Natural killer cell (primary cell): ENCODE measurements at regions not wholly inside any gene's neighbourhood (a gene's known extent, or its start where the extent isn't known, plus 50 kb on each side); places are given as distances from the start of the nearest gene placed in this dataset.
A peak's percentile ranks its signal among the peaks of the same experiment; 100 is the strongest.
"Not testable (repeated sequence)": the region's sequence is repeated elsewhere in the genome, so short reads cannot be mapped to it uniquely, and the experiment has no call there.

Experiments
- ATAC-seq, 3 donors: fragments of 150-1000 bp in 2 of 3; fragments of 200-7000 bp in 1 of 3; cut with Tn5 transposase; 1 replicate in 1 of 3; 2 replicates in 2 of 3; pipeline ENCODE4 v1.10.0; 2021; ENCODE audit warnings: mild to moderate bottlenecking in 2 of 3, moderate library complexity in 2 of 3
- DNase-seq, 2 donors: peaks; one replicate each; pipeline versions ENCODE4 v3.0.0 to v3.0.0-alpha.2; 2013 to 2021; ENCODE audit warnings: mixed read lengths in 1 of 2
- H3K27ac ChIP-seq: one replicate; pipeline ENCODE4 v1.5.1; 2013; ENCODE audit warnings: mild to moderate bottlenecking, low read length
- H3K27me3 ChIP-seq: one replicate; pipeline ENCODE4 v1.6.1; 2013; ENCODE audit warnings: low read length; ENCODE audit not compliant: control insufficient read depth, insufficient read depth
- H3K36me3 ChIP-seq: one replicate; pipeline ENCODE4 v1.6.1; 2013; ENCODE audit warnings: low read length; ENCODE audit not compliant: control insufficient read depth, insufficient read depth
- H3K4me1 ChIP-seq: one replicate; pipeline ENCODE4 v1.6.1; 2013; ENCODE audit warnings: low read length; ENCODE audit not compliant: control insufficient read depth, insufficient read depth
- H3K4me3 ChIP-seq: one replicate; pipeline ENCODE4 v1.5.1; 2013; ENCODE audit warnings: low read length
- H3K9me3 ChIP-seq: one replicate; pipeline ENCODE4 v1.6.1; 2013; ENCODE audit warnings: low read length; ENCODE audit not compliant: control insufficient read depth, insufficient read depth
- H3K27ac Mint-ChIP-seq, 2 donors: one replicate each; pipeline ENCODE4 v1.8.0; 2022; ENCODE audit warnings: mild to moderate bottlenecking in 2 of 2, mixed read lengths in 2 of 2, moderate library complexity in 1 of 2
- H3K27me3 Mint-ChIP-seq, 2 donors: one replicate each; pipeline ENCODE4 v1.8.0; 2022; ENCODE audit warnings: low read depth in 2 of 2, mixed read lengths in 2 of 2
- H3K36me3 Mint-ChIP-seq: one replicate; pipeline ENCODE4 v1.8.0; 2022; ENCODE audit warnings: mixed read lengths
- H3K4me1 Mint-ChIP-seq, 2 donors: one replicate each; pipeline ENCODE4 v1.8.0; 2022; ENCODE audit warnings: mixed read lengths in 2 of 2
- H3K4me3 Mint-ChIP-seq: one replicate; pipeline ENCODE4 v1.8.0; 2022; ENCODE audit warnings: mild to moderate bottlenecking, moderate library complexity, mixed read lengths
- H3K9me3 Mint-ChIP-seq, 2 donors: one replicate each; pipeline ENCODE4 v1.8.0; 2022; ENCODE audit warnings: mixed read lengths in 2 of 2
- WGBS: methylation state at CpG from one replicate; pipeline ENCODE4 v1.1.7; 2013; ENCODE audit warnings: missing lambda C conversion rate; ENCODE audit not compliant: insufficient coverage; 5-methylcytosine and 5-hydroxymethylcytosine counted together
- intact Hi-C: fragments of 100-400 bp; cut with micrococcal nuclease; formaldehyde crosslinking; loops from one replicate; pipeline ENCODE4 v1.14.2; 2022
- TF ChIP-seq, protein P1 (sequence below): fragments of 200-600 bp; IDR thresholded peaks from one replicate; pipeline ENCODE4 v1.8.0; 2022; ENCODE audit warnings: antibody characterized with exemption

DNA sequence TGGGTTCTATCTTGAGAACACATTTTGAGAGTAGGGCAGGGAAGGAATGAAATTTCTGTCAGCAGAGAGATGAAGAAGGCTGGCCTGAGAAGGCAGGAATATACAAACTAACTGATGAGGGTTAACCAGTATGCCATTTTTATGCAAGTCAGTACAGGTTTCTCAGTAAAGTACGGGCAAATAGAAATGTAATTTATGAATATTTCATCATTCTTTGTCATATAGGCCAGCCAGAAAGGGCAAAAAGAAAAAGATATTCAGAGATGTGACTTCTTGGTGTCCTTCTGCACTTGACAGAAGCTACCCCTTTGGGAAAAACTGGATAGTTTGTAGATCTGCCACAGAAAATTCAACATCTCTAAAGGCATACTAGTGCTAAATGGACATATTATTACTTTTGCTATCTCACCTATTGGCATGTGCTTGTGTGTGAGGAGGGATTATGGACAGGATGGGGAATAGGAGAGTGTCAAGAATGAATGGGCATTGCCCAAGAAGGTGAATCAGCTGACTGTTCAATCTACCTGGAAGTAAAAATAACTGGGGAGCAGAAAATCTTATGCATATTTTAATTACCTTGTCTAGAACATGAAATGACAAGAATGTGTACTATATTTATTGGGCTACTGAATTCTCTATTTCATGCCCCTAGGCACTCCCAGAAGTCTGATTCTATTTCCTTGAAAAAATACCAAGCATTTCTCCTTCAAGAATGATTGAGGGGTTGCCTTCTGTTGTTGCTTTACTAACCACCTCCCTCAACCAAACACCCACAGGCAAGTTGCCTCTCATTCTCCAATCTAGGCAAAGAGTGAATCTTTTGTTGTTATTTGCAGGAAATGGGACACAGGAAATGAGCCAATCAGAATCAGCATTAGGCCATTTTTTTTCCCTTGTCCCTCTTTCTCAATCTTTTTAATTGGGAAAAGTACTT is 175.1 kb upstream of the SLC38A2 start:
- H3K36me3 Mint-ChIP-seq, result no peaks in the 10 kb centered on the region
- TF ChIP-seq, protein P1, sequence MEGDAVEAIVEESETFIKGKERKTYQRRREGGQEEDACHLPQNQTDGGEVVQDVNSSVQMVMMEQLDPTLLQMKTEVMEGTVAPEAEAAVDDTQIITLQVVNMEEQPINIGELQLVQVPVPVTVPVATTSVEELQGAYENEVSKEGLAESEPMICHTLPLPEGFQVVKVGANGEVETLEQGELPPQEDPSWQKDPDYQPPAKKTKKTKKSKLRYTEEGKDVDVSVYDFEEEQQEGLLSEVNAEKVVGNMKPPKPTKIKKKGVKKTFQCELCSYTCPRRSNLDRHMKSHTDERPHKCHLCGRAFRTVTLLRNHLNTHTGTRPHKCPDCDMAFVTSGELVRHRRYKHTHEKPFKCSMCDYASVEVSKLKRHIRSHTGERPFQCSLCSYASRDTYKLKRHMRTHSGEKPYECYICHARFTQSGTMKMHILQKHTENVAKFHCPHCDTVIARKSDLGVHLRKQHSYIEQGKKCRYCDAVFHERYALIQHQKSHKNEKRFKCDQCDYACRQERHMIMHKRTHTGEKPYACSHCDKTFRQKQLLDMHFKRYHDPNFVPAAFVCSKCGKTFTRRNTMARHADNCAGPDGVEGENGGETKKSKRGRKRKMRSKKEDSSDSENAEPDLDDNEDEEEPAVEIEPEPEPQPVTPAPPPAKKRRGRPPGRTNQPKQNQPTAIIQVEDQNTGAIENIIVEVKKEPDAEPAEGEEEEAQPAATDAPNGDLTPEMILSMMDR, result no peak
- ATAC-seq (no peak), DNase-seq (no peak)
- peak overlapping the region; percentile 62 for H3K27ac ChIP-seq
- H3K36me3 ChIP-seq, result no peaks in the 10 kb centered on the region
- H3K4me1 Mint-ChIP-seq, result peaks cover 75 to 84% of the 10 kb centered on the region in 2 donors
- peaks cover 0 to 2% of the 10 kb centered on the region in 2 donors for H3K9me3 Mint-ChIP-seq
- peaks cover 4% of the 10 kb centered on the region for H3K9me3 ChIP-seq
- H3K4me3 ChIP-seq, result no peak overlapping the region
- H3K4me3 Mint-ChIP-seq, result peak overlapping the region; percentile 14
- intact Hi-C loops, result loop anchor here (5.0 kb wide), 3 partner anchors 40 to 175 kb away; partner anchors contain the start of gene SLC38A2
- peak overlapping the region; percentile 84 to 92 for H3K27ac Mint-ChIP-seq
- no CpG with 5 or more reads among the region's 1 CpG for WGBS
- no peaks in the 10 kb centered on the region for H3K27me3 Mint-ChIP-seq
- H3K27me3 ChIP-seq, result no peaks in the 10 kb centered on the region
- peaks cover 28% of the 10 kb centered on the region for H3K4me1 ChIP-seq

DNA sequence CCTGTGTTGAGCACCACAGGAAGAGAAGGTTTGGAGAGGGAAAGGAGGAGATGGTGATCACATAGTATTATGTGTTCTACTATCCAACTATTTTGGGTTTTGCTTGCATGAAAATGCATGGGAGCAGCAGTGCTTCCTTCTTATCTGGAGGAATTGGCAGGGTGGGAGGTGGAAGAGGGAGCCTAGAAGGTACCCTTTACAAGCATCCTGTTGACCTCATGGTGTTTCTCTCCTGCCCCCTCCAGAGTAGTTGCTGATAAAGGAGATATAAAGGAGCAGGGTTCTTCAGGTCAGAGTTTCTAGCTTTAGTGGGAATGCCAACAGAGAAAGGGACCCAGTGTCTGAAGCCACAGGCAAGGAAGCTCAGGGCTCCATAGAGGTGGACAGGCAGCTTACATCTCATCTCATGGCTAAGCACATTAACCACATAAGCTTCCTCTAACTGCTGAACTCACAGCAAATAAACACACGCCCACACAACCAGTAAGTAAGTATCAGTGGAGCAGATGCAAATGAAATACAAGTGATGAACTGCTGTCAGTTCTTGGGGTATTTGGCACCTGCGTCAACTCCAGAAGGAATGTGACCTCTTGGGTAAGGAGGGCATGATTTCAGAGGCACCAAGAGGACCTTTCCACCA is 174.2 kb upstream of the SLC38A2 start:
- Histone ChIP-seq H3K36me3 (no peaks in the 10 kb centered on the region), H3K4me1 (peaks cover 28% of the 10 kb centered on the region), H3K27ac (peak overlapping the region; percentile 62), H3K9me3 (peaks cover 4% of the 10 kb centered on the region), H3K27me3 (no peaks in the 10 kb centered on the region), H3K4me3 (no peak overlapping the region)
- TF ChIP-seq, protein P1, result no peak
- ATAC-seq, result peak; percentile 81 to 97 (median 90)
- peak overlapping the region; percentile 84 to 92 for H3K27ac Mint-ChIP-seq
- intact Hi-C loops, result loop anchor here (5.0 kb wide), 3 partner anchors 41 to 174 kb away; partner anchors contain the start of gene SLC38A2
- WGBS, result 13% methylated on average over 1 of the region's 2 CpGs
- H3K9me3 Mint-ChIP-seq, result peaks cover 0 to 2% of the 10 kb centered on the region in 2 donors
- H3K27me3 Mint-ChIP-seq, result no peaks in the 10 kb centered on the region
- no peaks in the 10 kb centered on the region for H3K36me3 Mint-ChIP-seq
- peak overlapping the region; percentile 80 for H3K4me3 Mint-ChIP-seq
- peaks cover 80 to 89% of the 10 kb centered on the region in 2 donors for H3K4me1 Mint-ChIP-seq
- DNase-seq, result peak in 1 of 2 donors; percentile 26

GRCh38 chr12:46543378-46543795 is 170.8 kb upstream of the SLC38A2 start:
- H3K9me3 ChIP-seq, H3K9me3 Mint-ChIP-seq, DNase-seq, intact Hi-C loops, H3K36me3 Mint-ChIP-seq, H3K27me3 ChIP-seq, H3K27ac ChIP-seq, H3K4me3 ChIP-seq, H3K27me3 Mint-ChIP-seq, H3K36me3 ChIP-seq, ATAC-seq: not testable (repeated sequence)
- peaks cover 18% of the 10 kb centered on the region for H3K4me1 ChIP-seq
- peak overlapping the region; percentile 61 to 79 for H3K27ac Mint-ChIP-seq
- H3K4me1 Mint-ChIP-seq, result peaks cover 54 to 69% of the 10 kb centered on the region in 2 donors
- WGBS, result 86% methylated on average over 2 of the region's 3 CpGs
- peak overlapping the region; percentile 43 for H3K4me3 Mint-ChIP-seq

- intact Hi-C loops, result no loop called here
- WGBS, result 67% methylated on average over 1 of the region's 2 CpGs
- H3K4me1 ChIP-seq, result peaks cover 10% of the 10 kb centered on the region
- H3K9me3 ChIP-seq, result peaks cover 4% of the 10 kb centered on the region
- H3K27me3 ChIP-seq, result no peaks in the 10 kb centered on the region
- H3K27me3 Mint-ChIP-seq, result no peaks in the 10 kb centered on the region
- H3K4me3 Mint-ChIP-seq, result no peak overlapping the region
- H3K9me3 Mint-ChIP-seq, result peaks cover 0 to 2% of the 10 kb centered on the region in 2 donors
- no peaks in the 10 kb centered on the region for H3K36me3 Mint-ChIP-seq
- H3K4me1 Mint-ChIP-seq, result peaks cover 40 to 45% of the 10 kb centered on the region in 2 donors
- TF ChIP-seq, protein P1, result no peak
- H3K36me3 ChIP-seq, result no peaks in the 10 kb centered on the region
- H3K4me3 ChIP-seq, result no peak overlapping the region
- DNase-seq (no peak), ATAC-seq (no peak)
- H3K27ac ChIP-seq, result no peak overlapping the region
- peak overlapping the region; percentile 1 to 51 for H3K27ac Mint-ChIP-seq
Measured at GRCh38 chr12:46538976-46539375, 166.4 kb upstream of the SLC38A2 start.
